ENCODE measurements at regions not wholly inside any gene's neighbourhood (a gene's known extent, or its start where the extent isn't known, plus 50 kb on each side); places are given as distances from the start of the nearest gene placed in this dataset.

GRCh38 chr4:38577462-38577861 is 86.5 kb upstream of the KLF3 start:
- TF ChIP-seq CEBPB (IDR thresholded peaks at IDR 0.05; ENCODE audit: low read depth, low read length): no peak
- no peak for TF ChIP-seq CTCF (conservative IDR thresholded peaks at IDR 0.05; ENCODE audit: low read depth, low read length)
- TF ChIP-seq USF2 (IDR thresholded peaks at IDR 0.05; ENCODE audit: low read depth, low read length): no peak
- no peak for TF ChIP-seq POLR2A (IDR thresholded peaks at IDR 0.05; ENCODE audit: low read depth, low read length)
- TF ChIP-seq RAD21 (IDR thresholded peaks at IDR 0.05; ENCODE audit: low read length): no peak
- no peak for TF ChIP-seq MXI1 (IDR thresholded peaks at IDR 0.05; ENCODE audit: borderline replicate concordance, low read depth, low read length)
- TF ChIP-seq FOS (IDR thresholded peaks at IDR 0.05; ENCODE audit: low read depth, low read length): no peak
- TF ChIP-seq MAFK (IDR thresholded peaks at IDR 0.05; ENCODE audit: low read depth, low read length): no peak

Data from IMR-90 (cell line).